ENCODE measurements at regions not wholly inside any gene's neighbourhood (a gene's known extent, or its start where the extent isn't known, plus 50 kb on each side); places are given as distances from the start of the nearest gene placed in this dataset.
"Not testable (repeated sequence)": the region's sequence is repeated elsewhere in the genome, so short reads cannot be mapped to it uniquely, and the experiment has no call there.

GRCh38 chr7:25069900-25070443 lies 55.1 kb downstream of the CYCS start:
- DNase-seq (ENCODE audit: low read depth, low spot score), result peak; percentile 76
- no peak overlapping the region for H3K4me3 ChIP-seq (ENCODE audit: low read length)

DNA sequence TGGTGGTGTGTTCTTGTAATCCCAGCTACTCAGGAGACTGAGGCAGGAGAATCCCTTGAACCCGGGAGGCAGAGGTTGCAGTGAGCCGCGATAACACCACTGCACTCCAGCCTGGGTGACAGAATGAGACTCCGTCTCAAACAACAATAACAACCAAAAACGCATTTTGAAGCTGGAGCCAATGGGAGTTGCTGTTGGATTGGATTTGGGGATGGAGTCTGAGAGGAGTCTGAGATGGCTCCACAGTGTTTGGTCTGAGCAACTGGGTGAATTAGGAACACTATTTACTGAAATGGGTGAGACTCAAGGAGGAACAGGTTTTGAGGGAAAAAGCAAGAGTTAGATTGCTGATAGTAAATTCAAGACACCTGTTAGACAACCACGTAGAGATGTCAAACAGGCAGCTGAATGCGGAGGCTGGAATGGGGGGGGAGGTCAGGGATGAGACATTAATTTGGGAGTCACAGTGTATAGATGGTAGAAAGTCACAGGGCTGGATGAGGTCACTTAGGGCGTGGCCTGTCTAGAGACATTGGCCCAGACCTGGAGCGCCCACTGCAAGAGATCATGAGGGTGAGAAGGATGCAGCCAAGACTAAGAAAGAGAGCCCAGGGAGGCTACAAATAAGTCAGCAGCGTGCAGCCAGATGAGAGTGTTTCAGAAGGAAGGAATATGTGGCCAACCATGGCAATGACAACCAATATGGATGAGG lies 56.4 kb downstream of the CYCS start:
- no peak for DNase-seq (ENCODE audit: low read depth, low spot score)
- H3K4me3 ChIP-seq (ENCODE audit: low read length), result no peak overlapping the region

- H3K4me3 ChIP-seq (ENCODE audit: low read length), result no peak overlapping the region
- DNase-seq (ENCODE audit: low read depth, low spot score), result no peak
These were observed 57.1 kb downstream of the CYCS start for GRCh38 chr7:25067726-25068501.

DNA sequence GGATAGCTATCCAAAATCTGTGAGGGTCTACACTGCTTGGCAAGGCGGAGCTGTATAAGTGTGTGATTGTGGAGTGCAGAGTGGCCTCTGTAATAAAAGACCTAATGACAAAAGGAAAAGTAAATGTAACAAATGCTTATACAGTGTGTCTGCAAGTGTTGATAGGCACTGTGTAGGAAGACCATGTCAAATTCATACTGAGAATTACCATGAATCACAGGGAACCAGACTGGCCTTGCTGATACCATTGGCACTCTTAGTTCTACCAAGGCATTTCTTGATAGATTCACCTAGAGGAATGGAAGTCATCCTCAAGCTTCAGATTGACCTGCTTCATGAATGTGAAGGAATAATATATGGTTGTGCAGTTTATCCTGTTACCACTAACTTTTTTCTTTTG lies 58.8 kb downstream of the CYCS start:
- no peak for DNase-seq (ENCODE audit: low read depth, low spot score)
- H3K4me3 ChIP-seq (ENCODE audit: low read length), result no peak overlapping the region

DNA sequence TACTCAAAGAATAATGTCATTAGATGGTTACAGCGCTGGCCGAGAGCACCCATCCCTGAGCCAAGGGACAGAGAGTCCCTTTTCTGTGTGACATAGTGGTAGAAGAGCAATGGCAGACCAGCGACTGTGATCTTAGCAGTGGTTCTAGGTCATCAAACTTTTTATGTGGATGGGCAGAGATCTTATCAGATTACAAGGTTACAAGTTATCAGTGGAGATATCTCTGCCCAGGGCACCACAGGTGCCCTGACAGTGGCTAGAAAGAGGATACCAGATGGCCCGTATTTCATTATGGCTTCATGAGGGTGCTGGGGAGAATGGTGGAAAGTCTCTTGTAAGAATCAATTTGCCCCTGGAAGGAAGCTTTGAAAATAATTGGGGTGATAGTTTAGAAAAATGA lies 62.7 kb downstream of the CYCS start:
- DNase-seq (ENCODE audit: low read depth, low spot score), result no peak
- H3K4me3 ChIP-seq (ENCODE audit: low read length), result no peak overlapping the region

- H3K4me3 ChIP-seq (ENCODE audit: low read length), result no peak overlapping the region
- no peak for DNase-seq (ENCODE audit: low read depth, low spot score)
These were observed 64.5 kb downstream of the CYCS start for GRCh38 chr7:25060487-25061055.

- H3K4me3 ChIP-seq (ENCODE audit: low read length), result no peak overlapping the region
- DNase-seq (ENCODE audit: low read depth, low spot score), result no peak
These were observed 65.5 kb downstream of the CYCS start for GRCh38 chr7:25059576-25059975.

DNA sequence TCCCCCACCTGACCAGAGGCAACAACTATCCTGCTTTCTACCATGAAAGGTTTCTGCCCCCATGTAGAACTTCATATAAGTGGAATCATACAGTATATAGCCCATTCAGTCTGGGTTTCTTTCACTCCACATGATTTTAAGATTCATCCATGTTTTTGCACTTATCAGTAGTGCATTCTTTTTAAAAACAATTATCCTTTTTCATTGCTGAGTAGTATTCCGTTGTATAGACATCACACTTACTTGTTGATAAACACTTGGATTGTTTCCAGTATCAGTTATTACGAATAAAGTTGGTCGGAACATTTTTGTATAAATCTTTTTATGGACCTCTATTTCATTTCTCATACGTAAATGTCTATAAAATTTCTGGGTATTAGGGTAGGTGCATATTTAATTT lies 68.7 kb downstream of the CYCS start:
- H3K4me3 ChIP-seq (ENCODE audit: low read length), result no peak overlapping the region
- DNase-seq (ENCODE audit: low read depth, low spot score), result no peak

DNA sequence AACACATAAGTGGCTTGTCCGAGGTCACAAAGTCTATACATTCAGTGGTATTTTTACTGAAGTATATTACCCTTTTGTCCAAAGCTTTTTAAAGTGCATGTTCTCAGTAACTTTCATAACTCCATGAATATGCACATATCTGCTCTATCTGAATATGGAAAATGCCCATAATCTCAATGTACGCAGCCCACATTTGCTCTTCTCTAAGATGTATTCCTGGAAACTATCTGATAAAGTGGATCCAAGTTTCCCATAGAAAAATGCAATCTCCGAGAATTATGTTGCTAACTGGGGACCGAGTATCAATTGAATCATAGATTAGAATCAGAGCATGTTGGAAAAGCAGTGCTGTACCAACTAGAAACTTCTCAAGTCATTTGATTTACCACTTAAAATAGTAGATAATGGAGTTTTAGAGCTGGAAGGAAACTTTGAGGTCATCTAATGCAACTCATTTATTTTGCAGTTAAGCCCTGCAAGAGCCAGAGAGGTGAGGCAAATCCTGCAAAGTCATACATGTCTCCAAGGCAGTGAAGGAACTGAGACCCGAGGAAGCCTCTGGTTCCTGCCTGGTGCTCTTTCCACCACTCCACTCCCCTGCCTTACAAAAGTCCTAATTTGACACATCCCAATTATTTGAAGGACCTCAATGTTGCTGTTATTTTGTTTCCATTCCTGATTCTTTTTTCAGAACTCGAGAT lies 69.4 kb downstream of the CYCS start:
- no peak overlapping the region for H3K4me3 ChIP-seq (ENCODE audit: low read length)
- no peak for DNase-seq (ENCODE audit: low read depth, low spot score)

- DNase-seq (ENCODE audit: low read depth, low spot score), result no peak
- no peak overlapping the region for H3K4me3 ChIP-seq (ENCODE audit: low read length)
These were observed 70.1 kb downstream of the CYCS start for GRCh38 chr7:25054819-25055519.

DNA sequence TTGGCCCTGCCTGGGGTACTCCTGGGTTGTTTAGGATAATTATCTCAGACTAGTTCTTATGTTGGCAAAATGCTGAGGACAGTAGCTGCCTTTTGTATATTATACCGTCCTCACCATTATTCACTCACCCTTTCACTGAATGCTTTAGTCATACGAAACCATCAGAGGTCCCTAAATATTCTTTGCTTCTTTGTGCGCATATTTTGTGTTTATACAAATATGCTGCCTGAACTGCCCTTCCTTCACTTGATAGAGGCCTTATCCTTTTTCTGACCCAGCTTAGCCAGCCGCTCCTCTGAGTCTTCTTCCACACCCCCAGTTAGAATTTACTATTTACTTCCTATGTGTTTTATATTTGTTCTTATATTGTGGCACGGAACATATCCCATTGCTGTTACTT lies 70.2 kb upstream of the OSBPL3 start:
- H3K4me3 ChIP-seq (ENCODE audit: low read length), result no peak overlapping the region
- no peak for DNase-seq (ENCODE audit: low read depth, low spot score)

- no peak for DNase-seq (ENCODE audit: low read depth, low spot score)
- H3K4me3 ChIP-seq (ENCODE audit: low read length), result no peak overlapping the region
These were observed 68.5 kb upstream of the OSBPL3 start for GRCh38 chr7:25048444-25048834.

DNA sequence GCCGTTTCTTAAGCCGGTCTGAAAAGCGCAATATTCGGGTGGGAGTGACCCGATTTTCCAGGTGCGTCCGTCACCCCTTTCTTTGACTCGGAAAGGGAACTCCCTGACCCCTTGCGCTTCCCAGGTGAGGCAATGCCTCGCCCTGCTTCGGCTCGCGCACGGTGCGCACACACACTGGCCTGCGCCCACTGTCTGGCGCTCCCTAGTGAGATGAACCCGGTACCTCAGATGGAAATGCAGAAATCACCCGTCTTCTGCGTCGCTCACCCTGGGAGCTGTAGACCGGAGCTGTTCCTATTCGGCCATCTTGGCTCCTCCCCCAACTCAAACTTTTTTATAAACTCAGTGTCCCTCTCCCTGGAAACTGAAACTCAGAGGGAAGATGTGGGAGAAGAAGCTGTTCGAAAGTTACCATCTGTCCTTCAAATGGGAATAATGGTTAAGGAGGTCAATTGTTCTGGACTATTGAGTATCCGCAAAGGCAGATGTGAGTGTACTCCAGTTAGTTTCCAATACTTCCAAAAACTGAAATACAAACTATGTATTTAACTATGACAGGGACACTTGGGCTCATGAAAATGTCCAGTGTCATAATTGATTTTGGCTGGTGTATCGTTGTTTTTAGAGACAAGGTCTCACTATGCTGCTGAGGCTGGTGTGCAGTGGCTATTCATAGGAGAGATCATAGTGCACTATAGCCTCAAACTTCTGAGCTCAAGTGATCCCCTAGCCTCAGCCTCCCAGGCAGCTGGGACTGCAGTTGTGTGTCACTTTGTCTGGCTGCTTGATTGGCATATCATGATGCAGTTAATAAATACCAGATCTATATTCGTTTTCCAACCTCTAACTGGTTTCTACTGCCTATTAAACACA lies 67.8 kb upstream of the OSBPL3 start:
- not testable (repeated sequence) for DNase-seq (ENCODE audit: low read depth, low spot score); H3K4me3 ChIP-seq (ENCODE audit: low read length)

- H3K4me3 ChIP-seq (ENCODE audit: low read length), result no peak overlapping the region
- DNase-seq (ENCODE audit: low read depth, low spot score), result no peak
These were observed 57.3 kb upstream of the OSBPL3 start for GRCh38 chr7:25037325-25037724.

- DNase-seq (ENCODE audit: low read depth, low spot score), result no peak
- no peak overlapping the region for H3K4me3 ChIP-seq (ENCODE audit: low read length)
These were observed 55.3 kb upstream of the OSBPL3 start for GRCh38 chr7:25035274-25035673.

GRCh38 chr7:25034136-25034535 lies 54.2 kb upstream of the OSBPL3 start:
- H3K4me3 ChIP-seq (ENCODE audit: low read length), result no peak overlapping the region
- no peak for DNase-seq (ENCODE audit: low read depth, low spot score)

DNA sequence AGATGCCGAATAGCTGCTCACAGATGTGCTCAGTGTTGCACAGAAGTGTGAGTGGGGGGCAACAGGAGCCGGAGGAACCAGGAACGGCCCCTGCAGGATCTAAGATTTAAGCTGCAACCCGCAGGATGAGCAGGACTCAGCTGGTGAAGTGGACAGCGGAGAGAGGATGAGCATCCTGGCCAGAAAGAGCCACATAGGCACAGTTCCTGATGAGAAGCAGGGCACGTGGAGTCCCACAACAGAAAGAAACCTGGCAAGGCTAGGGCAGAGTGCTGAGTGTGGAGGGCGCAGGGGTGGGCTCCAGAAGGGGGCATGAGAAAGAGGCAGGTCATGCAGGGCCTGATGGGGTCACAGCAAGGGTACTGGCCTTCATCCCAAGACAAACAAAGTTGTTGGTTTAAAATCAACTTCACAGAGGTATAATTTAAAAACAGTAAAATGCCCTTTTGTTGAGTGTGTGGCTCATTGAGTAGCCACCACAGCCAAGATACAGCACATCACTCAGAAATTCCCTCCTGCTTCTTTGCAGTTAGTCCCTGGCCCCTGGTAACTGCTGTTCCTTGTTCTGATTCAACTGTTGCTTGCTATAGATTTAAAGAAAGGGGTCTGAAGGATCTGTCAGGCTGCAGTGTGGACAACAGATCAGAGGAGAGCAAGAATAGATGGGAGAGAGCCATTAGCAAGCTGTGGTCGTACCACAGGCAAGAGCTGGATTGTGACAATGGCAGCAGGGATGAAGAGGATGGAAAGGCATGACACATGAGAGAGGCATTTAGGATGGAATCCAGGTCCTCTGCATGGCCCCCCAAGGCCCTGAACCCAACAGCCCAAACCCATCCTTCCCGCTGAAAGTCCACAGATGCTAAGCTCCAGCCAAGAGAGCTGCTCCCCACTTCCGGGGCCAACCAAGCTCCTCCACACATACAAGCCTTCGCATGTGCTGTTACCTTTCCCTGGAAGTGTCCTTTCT lies 53.1 kb upstream of the OSBPL3 start:
- H3K4me3 ChIP-seq (ENCODE audit: low read length), result no peak overlapping the region
- no peak for DNase-seq (ENCODE audit: low read depth, low spot score)
